ENCODE measurements at regions not wholly inside any gene's neighbourhood (a gene's known extent, or its start where the extent isn't known, plus 50 kb on each side); places are given as distances from the start of the nearest gene placed in this dataset.

GRCh38 chrX:47316276-47317025 is 53.9 kb upstream of the ZNF157 start:
- H3K4me2 ChIP-seq (ENCODE audit: low read length, poor library complexity, severe bottlenecking) = peak overlapping the region; percentile 2
- peak overlapping the region in 1 of 2 experiments; percentile 60 for H3K4me3 ChIP-seq (ENCODE audit: insufficient read depth in 1 of 2, low read depth in 1 of 2, low read length in 2 of 2)
- no peak overlapping the region for H3K23ac ChIP-seq (ENCODE audit: low read length in 2 of 2)
- no peak overlapping the region for H4K8ac ChIP-seq (ENCODE audit: low read length)
- peak; percentile 40 for DNase-seq
- H2BK15ac ChIP-seq (ENCODE audit: low read depth, poor library complexity, severe bottlenecking) = no peak overlapping the region
- no peak overlapping the region for H2BK120ac ChIP-seq (ENCODE audit: low read depth, low read length)
- H4K91ac ChIP-seq (ENCODE audit: low read length) = no peak overlapping the region
- peak overlapping the region; percentile 49 for H3K9ac ChIP-seq (ENCODE audit: low read length)
- H2AFZ ChIP-seq (ENCODE audit: low read depth, low read length) = no peak overlapping the region
- H3K4ac ChIP-seq (ENCODE audit: low read depth in 1 of 2, low read length in 2 of 2) = no peak overlapping the region
- H3K9me3 ChIP-seq (ENCODE audit: control insufficient read depth, low read length) = no peaks in the 10 kb centered on the region
- no peak overlapping the region for H2BK12ac ChIP-seq (ENCODE audit: low read length in 2 of 2)
- H3K27ac ChIP-seq (ENCODE audit: low read length, poor library complexity, severe bottlenecking) = no peak overlapping the region
- no peak overlapping the region for H2AK5ac ChIP-seq (ENCODE audit: low read length, severe bottlenecking)
- H2BK5ac ChIP-seq (ENCODE audit: low read depth, low read length, poor library complexity, severe bottlenecking) = no peak overlapping the region
- no peak overlapping the region for H3K14ac ChIP-seq (ENCODE audit: low read length in 2 of 2)
- no peaks in the 10 kb centered on the region for H3K36me3 ChIP-seq (ENCODE audit: control insufficient read depth in 1 of 2, insufficient read depth in 2 of 2, low read depth in 1 of 2, low read length in 2 of 2)
- H3K4me1 ChIP-seq (ENCODE audit: control insufficient read depth, insufficient read depth, low read depth, low read length) = no peaks in the 10 kb centered on the region
- no peak overlapping the region for H3K18ac ChIP-seq (ENCODE audit: low read depth in 1 of 2, low read length in 2 of 2)
- 18% methylated on average over 12 of the region's 14 CpGs for WGBS
- peaks cover 0 to 27% of the 10 kb centered on the region in 2 experiments for H3K27me3 ChIP-seq (ENCODE audit: control insufficient read depth in 1 of 2, insufficient read depth in 1 of 2, low read length in 2 of 2)
- no peaks in the 10 kb centered on the region for H3K79me1 ChIP-seq (replicated peaks; ENCODE audit: low read length, poor library complexity, severe bottlenecking)
